ENCODE measurements at regions not wholly inside any gene's neighbourhood (a gene's known extent, or its start where the extent isn't known, plus 50 kb on each side); places are given as distances from the start of the nearest gene placed in this dataset.
"Not testable (repeated sequence)": the region's sequence is repeated elsewhere in the genome, so short reads cannot be mapped to it uniquely, and the experiment has no call there.

DNA sequence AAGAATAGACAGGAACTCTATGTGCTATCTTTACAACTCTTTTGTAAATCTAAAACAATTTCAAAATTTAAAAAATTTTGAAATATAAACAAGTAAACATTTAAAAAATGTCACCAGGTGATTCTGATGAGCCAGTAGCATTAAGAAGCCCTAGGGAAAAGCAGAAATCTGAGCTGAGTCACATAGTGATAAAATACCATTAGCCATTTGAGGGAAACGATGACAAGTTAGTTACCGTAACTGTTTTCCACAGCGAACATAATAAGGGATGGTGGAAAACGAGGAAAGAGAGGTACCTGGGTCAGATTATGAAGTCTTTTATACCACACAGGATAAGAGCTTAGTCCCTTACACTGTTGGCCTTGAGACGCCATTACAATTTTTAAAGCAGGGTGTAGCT lies 55.5 kb downstream of the PRR15 start:
- in situ Hi-C loops (cut with HindIII; ENCODE audit: low pct_unique_long_range_greater_than_20kb, low sequenced_read_pairs): no loop called here

DNA sequence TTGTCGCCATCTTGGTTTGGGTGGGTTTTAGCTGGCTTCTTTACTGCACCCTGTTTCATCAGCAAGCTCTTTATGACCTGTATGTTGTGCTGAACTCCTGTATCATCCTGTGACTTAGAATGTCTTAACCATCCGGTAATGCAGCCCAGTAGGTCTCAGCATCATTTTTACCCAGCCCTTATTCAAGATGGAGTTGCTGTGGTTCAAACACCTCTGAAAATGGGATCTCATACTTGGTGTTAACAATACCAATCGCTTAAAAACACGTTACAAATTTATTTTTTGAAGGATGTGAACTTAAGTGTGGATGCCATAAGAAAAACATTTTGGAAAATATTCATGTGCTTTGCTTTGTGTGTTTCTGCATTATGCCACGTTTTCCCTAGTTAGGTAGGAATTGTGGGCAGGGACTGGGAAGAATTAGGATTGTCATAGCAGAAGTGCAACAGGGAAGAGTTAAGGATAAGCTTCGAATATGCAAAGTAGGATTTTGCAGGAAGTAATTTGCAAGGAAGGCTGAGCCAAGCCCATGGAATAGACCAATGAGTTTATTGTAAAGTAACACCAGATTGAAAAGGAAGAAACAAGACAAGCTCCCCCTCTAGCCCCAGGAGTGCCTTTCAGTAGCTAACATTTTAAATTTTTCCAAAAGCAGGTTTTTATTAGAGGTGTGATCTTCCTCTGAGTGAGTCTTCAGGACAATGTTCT lies 56.4 kb downstream of the PRR15 start:
- in situ Hi-C loops (cut with HindIII; ENCODE audit: low pct_unique_long_range_greater_than_20kb, low sequenced_read_pairs): no loop called here
- DNase-seq (ENCODE audit: low read depth): no peak

More for the DNA sequence above, 55.5 kb downstream of the PRR15 start:
- DNase-seq (ENCODE audit: low read depth): no peak

DNA sequence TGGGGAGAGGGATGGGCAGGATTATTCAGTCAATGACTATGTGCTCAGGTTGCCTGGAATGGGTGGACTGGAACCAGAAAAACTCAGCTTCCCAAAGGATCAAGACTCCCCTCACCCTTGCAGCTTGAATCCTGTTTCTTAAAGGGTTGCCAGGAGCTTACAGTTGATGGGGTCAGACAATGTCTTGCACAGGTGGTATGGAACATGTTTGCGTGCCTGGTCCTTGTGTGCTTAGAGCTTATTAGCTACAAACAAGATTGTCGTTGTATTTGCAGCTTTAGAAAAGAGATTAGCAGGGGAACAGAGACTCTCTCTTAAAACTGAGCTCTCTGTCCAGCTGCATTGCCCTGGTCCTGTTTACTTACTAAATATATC lies 56.9 kb downstream of the PRR15 start:
- DNase-seq (ENCODE audit: low read depth): no peak
- in situ Hi-C loops (cut with HindIII; ENCODE audit: low pct_unique_long_range_greater_than_20kb, low sequenced_read_pairs): no loop called here

DNA sequence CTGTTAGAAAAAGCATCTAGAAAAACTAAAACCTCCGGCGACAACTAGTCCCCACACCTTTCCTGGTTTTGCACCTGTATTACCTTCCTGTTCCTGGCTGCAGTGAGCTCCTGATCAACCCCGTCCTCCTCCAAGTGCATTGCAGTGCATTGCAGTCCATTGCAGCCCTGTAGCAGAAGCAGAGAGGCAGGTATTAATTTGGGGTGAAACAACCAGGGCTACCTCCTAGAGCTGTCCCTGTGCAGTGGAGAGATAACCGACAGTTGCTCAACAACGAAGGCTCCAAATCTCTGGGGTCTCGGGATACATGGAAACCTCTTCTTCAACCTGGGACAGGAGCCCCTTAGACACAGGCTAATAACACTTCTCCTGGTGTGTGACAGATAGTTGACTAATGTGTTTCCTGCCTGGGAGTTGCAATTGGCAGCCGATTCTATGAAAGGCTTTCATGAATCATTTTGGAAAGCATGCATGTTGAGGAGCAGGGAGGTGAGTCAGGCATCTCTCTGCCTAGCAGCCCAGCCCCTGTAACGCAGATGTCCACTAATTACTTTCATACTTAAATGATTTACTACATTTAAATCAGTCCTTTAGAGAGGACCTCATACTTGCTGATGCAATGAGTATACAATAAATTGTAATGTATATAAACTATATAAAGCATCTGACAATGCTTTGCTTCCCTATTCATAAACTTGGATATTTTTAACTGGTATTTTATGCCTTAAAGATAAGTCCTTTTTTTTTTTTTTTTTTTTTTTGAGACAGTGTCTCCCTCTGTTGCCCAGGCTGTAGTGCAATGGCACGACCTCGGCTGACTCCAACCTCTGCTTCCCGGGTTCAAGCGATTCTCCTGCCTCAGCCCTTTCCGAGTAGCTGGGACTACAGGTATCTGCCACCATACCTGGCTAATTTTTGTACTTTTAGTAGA lies 59.0 kb downstream of the PRR15 start:
- in situ Hi-C loops (cut with HindIII; ENCODE audit: low pct_unique_long_range_greater_than_20kb, low sequenced_read_pairs): no loop called here
- DNase-seq (ENCODE audit: low read depth): peak; percentile 61

DNA sequence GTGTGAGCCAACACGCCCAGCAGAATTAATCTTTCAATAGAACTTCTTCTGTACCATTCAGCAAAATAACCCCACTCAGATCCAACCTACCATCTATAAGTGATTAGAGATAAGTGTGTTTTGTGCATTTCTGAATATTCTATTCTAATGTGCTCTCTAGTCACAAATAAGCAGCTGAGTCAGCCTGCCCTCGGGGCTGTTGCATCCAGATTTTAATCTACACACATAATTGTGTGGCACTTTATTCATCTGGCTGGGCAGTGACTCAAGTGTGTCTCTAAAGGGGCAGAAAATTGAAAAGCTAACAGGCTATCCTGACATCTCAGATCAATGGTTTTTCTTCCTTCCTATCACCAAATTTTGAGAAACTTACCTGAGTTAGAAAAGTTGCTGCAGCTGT lies 60.3 kb downstream of the PRR15 start:
- DNase-seq (ENCODE audit: low read depth): no peak

DNA sequence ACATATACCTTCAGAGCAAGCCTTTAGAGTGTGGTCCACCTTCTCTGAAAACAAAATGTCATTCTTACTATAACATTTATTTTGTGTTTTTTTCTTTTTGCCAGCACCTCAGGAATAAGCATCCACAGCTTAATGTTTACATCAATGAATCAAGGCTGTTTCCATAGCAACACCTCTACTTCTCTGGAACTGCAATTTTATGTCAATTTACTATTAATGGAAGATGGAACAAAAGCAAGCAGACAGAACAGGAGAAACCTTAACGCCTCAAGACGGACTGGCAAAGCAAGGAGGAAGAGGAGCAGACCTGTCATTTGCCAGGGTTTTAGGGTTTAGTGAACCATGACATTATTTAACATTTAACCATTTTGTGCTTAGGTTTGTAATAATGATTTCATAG lies 63.1 kb downstream of the PRR15 start:
- no peak for DNase-seq (ENCODE audit: low read depth)
- in situ Hi-C loops (cut with HindIII; ENCODE audit: low pct_unique_long_range_greater_than_20kb, low sequenced_read_pairs): no loop called here

More for the DNA sequence above, 60.3 kb downstream of the PRR15 start:
- in situ Hi-C loops (cut with HindIII; ENCODE audit: low pct_unique_long_range_greater_than_20kb, low sequenced_read_pairs): no loop called here

DNA sequence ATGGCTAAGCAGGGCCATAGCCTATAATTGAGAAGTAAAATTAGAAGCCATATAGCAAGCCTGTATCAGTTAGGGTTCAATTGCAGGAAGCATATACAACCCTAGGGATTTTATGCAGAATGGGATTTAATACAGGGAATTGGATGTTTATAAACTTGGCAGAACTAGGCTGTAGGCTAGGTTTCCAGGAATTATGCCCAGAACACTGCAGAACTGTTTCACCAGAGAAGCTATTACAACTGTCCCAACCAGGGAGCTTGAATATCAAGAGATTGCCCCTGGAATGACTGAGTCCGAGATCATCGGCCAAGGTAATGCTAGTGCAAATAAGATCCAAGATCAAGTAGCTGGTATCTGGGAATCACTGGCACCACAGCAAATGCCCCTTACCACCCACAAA lies 64.0 kb downstream of the PRR15 start:
- no peak for DNase-seq (ENCODE audit: low read depth)
- in situ Hi-C loops (cut with HindIII; ENCODE audit: low pct_unique_long_range_greater_than_20kb, low sequenced_read_pairs): no loop called here

DNA sequence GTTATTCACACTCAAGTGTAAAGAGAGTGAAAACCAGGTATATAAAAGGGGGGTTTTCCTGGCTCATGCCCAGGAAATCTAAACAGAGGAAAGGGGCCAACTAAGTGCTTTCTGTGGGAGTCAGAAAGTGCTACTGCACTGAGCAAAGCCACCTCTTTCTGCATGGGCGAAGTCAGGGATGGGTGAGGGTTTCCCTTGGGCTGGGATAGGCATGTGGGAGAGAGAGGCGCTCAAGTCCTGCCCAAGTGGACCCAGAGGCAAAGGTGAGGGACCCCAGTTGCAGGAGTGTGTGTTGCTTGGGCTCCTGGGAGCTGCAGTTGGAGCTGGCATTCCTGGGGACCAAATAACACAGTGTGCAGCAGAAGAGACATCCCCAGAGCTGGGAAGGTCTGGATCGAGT lies 65.9 kb downstream of the PRR15 start:
- in situ Hi-C loops (cut with HindIII; ENCODE audit: low pct_unique_long_range_greater_than_20kb, low sequenced_read_pairs): no loop called here
- DNase-seq (ENCODE audit: low read depth): no peak

DNA sequence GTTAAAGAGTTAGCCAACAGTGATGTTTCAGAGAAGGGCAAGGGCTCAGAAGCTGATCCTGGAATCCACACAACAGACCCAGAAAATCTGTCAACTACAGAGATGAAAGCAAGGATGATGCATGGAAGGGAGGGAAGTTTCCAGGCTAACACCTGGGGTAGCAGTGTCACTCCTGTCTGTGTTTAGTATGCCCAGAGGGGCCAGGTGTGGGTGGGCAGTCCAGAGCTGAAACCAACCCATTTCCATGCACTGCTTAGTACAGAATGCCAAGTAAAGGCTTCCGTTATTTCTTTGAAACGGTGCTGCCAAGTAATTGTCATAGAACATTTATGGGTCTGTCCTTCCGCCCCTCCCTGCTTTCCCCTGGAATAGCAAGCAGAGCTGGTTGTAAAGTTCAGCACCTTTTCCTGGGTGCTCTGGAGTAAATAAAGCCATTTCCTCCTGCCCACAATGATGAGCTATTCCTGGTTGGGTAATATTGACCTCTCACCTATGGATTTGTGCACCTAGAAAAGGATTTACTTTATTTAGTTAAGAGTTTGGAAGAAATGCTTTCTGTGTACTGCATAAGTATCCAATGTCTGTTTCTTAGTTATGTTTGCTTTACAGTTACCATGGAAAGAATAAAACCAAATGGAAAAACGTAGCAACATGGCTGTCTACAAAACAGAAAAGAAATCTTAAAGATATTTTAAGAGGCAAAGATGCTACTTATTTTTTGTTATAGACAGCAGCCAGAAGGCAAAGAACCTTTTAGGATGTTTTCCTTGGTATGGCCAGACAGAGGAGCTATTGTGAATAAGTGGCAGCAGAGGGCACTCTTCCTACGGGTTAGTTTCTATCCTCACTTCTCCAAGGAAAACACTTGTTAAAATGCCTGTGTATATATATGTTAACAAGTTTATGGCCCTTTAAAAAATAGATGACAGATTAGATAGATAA lies 71.7 kb downstream of the PRR15 start:
- in situ Hi-C loops (cut with HindIII; ENCODE audit: low pct_unique_long_range_greater_than_20kb, low sequenced_read_pairs): not testable (repeated sequence)
- peak; percentile 33 for DNase-seq (ENCODE audit: low read depth)

DNA sequence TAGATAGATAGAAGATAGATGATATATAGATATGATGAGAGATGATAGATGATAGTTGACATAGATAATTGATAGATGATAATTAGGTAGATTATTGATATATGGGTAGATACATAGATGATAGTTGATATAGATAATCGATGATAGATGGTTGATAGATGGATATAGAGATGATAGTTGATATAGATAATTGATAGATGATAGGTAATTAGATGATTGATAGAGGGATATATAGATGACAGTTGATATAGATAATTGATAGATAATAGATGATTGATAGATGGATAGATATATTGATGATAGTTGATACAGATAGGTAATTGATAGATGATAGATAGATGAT lies 72.3 kb downstream of the PRR15 start:
- no peak for DNase-seq (ENCODE audit: low read depth)
- in situ Hi-C loops (cut with HindIII; ENCODE audit: low pct_unique_long_range_greater_than_20kb, low sequenced_read_pairs): no loop called here

DNA sequence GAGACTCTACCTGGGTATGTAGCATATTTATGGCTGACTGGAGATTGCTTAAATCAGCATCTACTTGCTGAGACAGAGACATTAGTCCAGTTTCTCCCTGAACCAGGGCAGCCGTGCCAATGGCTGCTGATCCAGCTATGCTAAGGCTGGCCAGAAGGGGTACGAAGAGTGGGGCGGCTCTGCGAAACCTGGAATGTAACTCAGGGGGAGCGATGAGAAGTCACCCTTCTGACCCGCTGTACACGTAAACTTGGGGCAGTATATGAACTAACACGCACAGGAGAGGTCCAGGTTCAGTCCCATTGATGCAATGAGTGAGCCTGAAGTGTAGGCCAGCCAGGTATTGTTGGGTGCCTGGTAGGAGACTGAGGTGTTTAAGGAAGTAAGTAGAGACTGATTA lies 73.7 kb downstream of the PRR15 start:
- in situ Hi-C loops (cut with HindIII; ENCODE audit: low pct_unique_long_range_greater_than_20kb, low sequenced_read_pairs): no loop called here
- DNase-seq (ENCODE audit: low read depth): no peak

DNA sequence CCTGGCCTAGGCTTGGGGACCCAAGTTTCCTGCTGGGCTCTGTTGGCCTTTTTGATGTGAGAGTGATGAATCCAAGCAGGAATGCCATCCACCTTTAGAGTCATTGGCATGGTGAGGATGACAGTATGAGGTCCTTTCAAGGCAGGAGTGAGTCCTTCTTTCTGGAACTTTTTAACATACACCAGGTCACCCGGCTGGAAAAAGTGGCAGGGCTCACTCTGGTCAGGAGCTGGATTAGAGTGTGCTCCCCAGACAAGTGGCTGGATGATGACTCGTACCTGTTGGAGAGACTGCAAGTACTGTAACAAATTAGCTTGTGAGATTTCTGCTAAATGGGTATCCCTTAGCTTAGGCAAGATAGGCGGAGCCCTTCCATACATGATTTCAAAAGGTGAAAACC lies 75.2 kb downstream of the PRR15 start:
- DNase-seq (ENCODE audit: low read depth); in situ Hi-C loops (cut with HindIII; ENCODE audit: low pct_unique_long_range_greater_than_20kb, low sequenced_read_pairs): not testable (repeated sequence)

DNA sequence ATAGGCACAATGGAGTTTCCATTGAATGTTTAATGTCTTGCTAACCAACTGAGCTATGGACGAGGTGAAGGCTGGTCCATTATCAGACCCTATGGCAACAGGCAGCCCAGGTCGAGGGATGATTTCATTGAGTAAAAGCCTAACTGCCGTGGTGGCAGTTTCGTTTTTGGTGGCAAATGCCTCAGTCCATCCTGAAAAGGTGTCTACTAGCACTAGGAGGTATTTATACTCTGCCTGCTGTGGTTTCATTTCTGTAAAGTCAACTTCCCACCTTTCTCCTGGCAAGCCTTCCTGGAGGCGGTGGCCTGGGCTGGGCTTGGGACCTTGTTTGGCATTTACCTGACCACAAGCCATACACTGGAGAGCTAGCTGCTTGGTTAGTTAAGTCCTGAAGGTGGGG lies 75.8 kb downstream of the PRR15 start:
- no peak for DNase-seq (ENCODE audit: low read depth)
- in situ Hi-C loops (cut with HindIII; ENCODE audit: low pct_unique_long_range_greater_than_20kb, low sequenced_read_pairs): no loop called here

DNA sequence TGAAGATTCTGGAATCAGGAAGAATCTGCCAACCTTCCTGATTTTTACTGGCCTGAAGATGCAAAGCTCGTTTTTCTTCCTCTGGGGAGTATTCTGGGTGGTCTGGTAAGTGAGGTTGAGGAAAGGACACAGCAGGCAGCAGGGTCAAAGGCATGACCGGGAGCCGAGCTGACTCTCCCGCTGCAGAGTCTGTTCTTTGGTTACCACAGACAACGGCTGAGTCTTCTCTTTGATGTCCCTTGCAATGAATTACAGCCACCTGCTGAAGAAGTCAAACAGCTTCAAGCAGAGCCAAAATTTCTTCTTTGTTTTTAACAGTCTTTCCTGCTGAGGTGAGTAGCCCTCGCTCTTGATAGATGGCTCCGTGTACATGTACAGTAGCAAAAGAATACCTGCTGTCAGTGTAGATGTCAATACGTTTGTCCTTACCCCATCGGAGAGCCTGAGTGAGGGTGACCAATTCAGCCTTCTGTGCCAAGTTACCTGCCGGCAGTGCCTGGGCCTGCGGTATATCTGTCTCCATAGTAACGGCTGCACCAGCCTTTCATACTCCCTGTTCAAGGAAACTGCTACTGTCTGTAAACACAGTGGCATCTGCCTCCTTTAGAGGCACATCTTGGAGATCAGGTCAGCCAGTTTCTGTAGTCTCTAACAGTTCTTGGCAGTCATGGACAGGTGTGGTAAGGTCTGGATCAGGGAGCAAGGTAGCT lies 76.4 kb downstream of the PRR15 start:
- in situ Hi-C loops (cut with HindIII; ENCODE audit: low pct_unique_long_range_greater_than_20kb, low sequenced_read_pairs): no loop called here
- DNase-seq (ENCODE audit: low read depth): no peak

DNA sequence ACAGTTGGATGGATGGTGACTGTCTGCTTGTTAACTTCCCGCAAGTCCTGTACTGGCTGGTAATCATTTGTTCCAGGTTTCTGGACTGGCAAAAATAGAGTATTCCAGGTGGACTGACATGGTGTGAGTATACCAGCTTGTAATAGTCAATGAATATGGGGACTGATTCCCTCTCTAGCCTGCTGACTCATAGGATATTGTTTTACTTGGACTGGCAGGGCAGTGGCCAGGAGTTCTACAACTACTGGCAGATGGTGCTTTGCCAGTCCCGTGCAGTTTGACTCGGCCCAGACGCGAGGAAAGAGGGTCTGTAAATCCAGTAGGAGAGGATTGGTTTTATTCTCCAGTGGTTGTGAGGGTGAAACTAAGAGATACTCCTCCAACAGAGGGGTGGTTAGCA lies 78.0 kb downstream of the PRR15 start:
- no peak for DNase-seq (ENCODE audit: low read depth)

DNA sequence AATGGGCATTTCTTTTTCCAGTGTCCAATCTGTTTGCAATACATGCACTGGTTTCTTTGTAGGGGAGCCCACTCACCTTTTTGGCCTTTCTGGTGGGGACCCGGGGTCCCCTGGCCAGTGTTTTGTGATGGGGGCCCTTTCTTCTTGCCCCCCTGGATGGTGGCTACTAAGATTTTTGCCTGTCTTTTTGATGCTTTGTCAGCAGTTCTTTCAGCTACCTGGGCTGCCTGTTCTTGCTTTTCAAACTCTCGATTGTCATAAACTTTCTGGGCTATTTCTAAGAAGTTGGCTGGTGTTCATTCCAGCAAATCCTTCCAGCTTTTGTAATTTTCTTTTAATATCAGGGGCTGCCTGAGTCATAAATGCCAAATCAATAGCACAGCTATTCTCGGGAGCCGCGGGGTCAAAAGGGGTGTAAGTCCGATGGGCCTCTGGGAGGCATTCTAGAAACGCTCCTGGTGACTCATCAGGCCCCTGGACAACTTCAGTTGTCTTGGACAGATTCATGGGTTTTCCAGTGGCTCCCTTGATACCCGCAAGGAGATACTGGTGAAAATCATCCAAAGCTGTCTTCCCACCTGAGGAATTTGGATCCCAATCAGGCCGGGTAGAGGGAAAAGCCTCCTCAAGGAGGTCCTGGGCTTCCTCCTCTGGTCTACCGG lies 79.0 kb downstream of the PRR15 start:
- DNase-seq (ENCODE audit: low read depth): no peak
- in situ Hi-C loops (cut with HindIII; ENCODE audit: low pct_unique_long_range_greater_than_20kb, low sequenced_read_pairs): no loop called here

More for the DNA sequence above, 78.0 kb downstream of the PRR15 start:
- in situ Hi-C loops (cut with HindIII; ENCODE audit: low pct_unique_long_range_greater_than_20kb, low sequenced_read_pairs): no loop called here

DNA sequence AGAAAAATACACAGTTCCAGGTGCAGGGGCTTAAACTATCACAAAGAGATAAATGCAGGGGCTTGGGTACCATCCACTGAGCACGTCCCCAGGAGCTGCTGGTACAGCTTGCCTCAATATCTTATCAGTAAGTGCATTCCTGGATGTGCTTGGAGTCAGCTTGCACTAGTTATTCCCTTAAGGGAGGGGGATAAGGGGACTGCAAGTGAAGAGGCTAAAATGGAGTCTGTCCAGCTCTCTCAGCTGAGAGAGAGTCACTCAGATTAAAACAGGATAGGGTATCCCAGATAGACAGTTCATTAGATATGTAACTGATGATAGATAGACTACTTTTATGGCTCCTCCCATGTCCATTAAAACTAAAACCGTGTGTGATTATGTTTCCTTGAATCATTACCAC lies 82.5 kb downstream of the PRR15 start:
- in situ Hi-C loops (cut with HindIII; ENCODE audit: low pct_unique_long_range_greater_than_20kb, low sequenced_read_pairs); DNase-seq (ENCODE audit: low read depth): not testable (repeated sequence)

Data from Caki2 (cell line).